ENCODE measurements at regions not wholly inside any gene's neighbourhood (a gene's known extent, or its start where the extent isn't known, plus 50 kb on each side); places are given as distances from the start of the nearest gene placed in this dataset.

GRCh38 chr5:174251305-174252000 is 205.9 kb downstream of the NSG2 start:
- WGBS, 2 donors: 46 to 50% methylated on average over 5 of the region's 5 CpGs
- no peak for DNase-seq
- no peak overlapping the region for H3K4me3 ChIP-seq
- H3K4me1 ChIP-seq: no peaks in the 10 kb centered on the region
- H3K36me3 ChIP-seq: no peaks in the 10 kb centered on the region
- no peak overlapping the region for H3K27ac ChIP-seq
- peaks cover 0 to 4% (median 0%) of the 10 kb centered on the region in 4 donors for H3K27me3 ChIP-seq
- intact Hi-C loops (cut with DNase I): no loop called here
- no peaks in the 10 kb centered on the region for H3K9me3 ChIP-seq
- TF ChIP-seq CTCF (IDR thresholded peaks at IDR 0.05): no peak
- no peak for TF ChIP-seq POLR2A (IDR thresholded peaks at IDR 0.05)

DNA sequence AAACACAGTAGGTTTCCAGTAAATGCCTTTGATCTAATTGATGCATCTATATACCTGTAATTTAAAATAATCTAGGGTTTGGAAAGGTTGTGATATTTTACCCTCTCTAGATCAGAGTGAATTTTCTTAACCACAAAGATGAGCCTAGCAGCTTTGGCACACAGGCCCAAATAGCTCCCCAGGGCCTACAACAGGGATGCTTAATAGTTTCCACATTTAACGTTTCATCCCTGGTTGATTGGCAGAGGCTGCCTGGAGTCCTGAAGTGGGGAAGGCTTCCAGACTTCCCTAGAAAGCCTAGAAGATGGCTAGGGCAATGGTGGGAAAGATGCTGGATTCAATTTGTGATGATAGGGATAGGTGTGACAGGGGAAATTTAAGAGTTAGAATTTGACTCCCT is 206.6 kb downstream of the NSG2 start:
- no peaks in the 10 kb centered on the region for H3K9me3 ChIP-seq
- intact Hi-C loops (cut with DNase I): no loop called here
- 25 to 50% methylated on average over 1 of the region's 1 CpG for WGBS, 2 donors

GRCh38 chr5:174259696-174260420 is 214.4 kb downstream of the NSG2 start:
- H3K27me3 ChIP-seq: peaks cover 0 to 10% (median 3%) of the 10 kb centered on the region in 4 donors
- no peak overlapping the region for H3K27ac ChIP-seq
- WGBS, 2 donors: 49% methylated on average over 8 of the region's 8 CpGs
- H3K9me3 ChIP-seq: no peaks in the 10 kb centered on the region
- intact Hi-C loops (cut with DNase I): no loop called here
- DNase-seq: no peak
- no peak overlapping the region for H3K4me3 ChIP-seq
- no peaks in the 10 kb centered on the region for H3K4me1 ChIP-seq
- TF ChIP-seq CTCF (IDR thresholded peaks at IDR 0.05) (no peak), POLR2A (IDR thresholded peaks at IDR 0.05) (no peak)
- no peaks in the 10 kb centered on the region for H3K36me3 ChIP-seq

More for the DNA sequence above, 206.6 kb downstream of the NSG2 start:
- no peak overlapping the region for H3K4me3 ChIP-seq
- no peak overlapping the region for H3K27ac ChIP-seq
- TF ChIP-seq POLR2A (IDR thresholded peaks at IDR 0.05): no peak
- no peak for TF ChIP-seq CTCF (IDR thresholded peaks at IDR 0.05)
- peaks cover 0 to 4% (median 0%) of the 10 kb centered on the region in 4 donors for H3K27me3 ChIP-seq
- DNase-seq: no peak
- H3K4me1 ChIP-seq: no peaks in the 10 kb centered on the region
- H3K36me3 ChIP-seq: no peaks in the 10 kb centered on the region

DNA sequence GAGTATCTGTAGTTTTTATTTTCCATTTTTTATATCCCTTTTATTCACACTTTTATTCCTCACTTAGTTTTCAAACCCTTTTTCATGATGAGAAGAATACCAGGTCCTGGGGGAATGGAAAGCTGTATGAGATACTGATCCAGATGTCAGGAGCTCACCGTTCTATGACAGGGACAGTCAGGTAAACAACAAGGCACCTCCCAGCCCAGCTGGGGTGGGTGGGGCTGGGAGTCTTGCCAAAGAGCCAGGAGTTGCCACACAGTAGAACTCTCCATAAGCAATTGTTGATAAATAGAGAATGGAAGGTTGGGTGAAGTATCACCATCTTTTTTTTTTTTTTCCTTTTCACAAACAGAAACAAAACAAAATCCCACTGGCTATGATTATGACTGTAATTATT is 225.8 kb downstream of the NSG2 start:
- Histone ChIP-seq H3K9me3 (peaks cover 0 to 3% (median 0%) of the 10 kb centered on the region in 3 donors), H3K27me3 (no peaks in the 10 kb centered on the region), H3K27ac (no peak overlapping the region), H3K36me3 (no peaks in the 10 kb centered on the region), H3K4me1 (no peaks in the 10 kb centered on the region), H3K4me3 (no peak overlapping the region)
- WGBS, 2 donors: 13 to 17% methylated on average over 1 of the region's 1 CpG
- intact Hi-C loops (cut with DNase I): no loop called here
- TF ChIP-seq POLR2A (IDR thresholded peaks at IDR 0.05) (no peak), CTCF (IDR thresholded peaks at IDR 0.05) (no peak)
- DNase-seq: no peak

DNA sequence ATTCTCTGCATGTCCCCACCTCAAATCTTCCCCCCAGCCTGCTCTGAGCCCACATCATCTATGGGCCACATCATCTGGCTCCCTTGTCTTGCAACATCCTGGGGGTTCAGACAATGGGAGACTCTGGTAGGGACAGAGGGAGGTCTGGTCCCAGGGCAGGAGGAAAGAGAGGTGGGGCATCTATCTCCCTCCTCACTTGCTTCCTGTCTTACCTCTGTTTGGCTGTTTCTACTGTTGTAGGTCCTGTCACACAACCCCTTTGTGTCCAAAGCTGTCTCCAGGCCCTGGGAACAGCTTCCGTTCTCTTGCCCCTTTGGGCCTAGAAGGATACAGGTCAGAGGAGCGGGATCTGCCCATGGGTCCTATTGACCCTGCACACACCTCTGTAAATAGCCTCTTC is 227.2 kb downstream of the NSG2 start:
- TF ChIP-seq CTCF (IDR thresholded peaks at IDR 0.05) (no peak), POLR2A (IDR thresholded peaks at IDR 0.05) (no peak)
- intact Hi-C loops (cut with DNase I): no loop called here
- H3K27ac ChIP-seq: no peak overlapping the region
- no peaks in the 10 kb centered on the region for H3K36me3 ChIP-seq
- H3K27me3 ChIP-seq: no peaks in the 10 kb centered on the region
- 56 to 75% methylated on average over 2 of the region's 2 CpGs for WGBS, 2 donors
- peaks cover 0 to 3% (median 0%) of the 10 kb centered on the region in 3 donors for H3K9me3 ChIP-seq
- no peak overlapping the region for H3K4me3 ChIP-seq
- no peak for DNase-seq
- no peaks in the 10 kb centered on the region for H3K4me1 ChIP-seq
